K562 (cell line): ENCODE measurements at regions not wholly inside any gene's neighbourhood (a gene's known extent, or its start where the extent isn't known, plus 50 kb on each side); places are given as distances from the start of the nearest gene placed in this dataset.

Experiments
- BRF1 ChIP-seq: IDR thresholded peaks from 3 replicates; pipeline ENCODE4 v1.6.1; 2011; ENCODE audit warnings: borderline replicate concordance, mild to moderate bottlenecking; ENCODE audit not compliant: insufficient read length; ENCODE audit errors: extremely low read depth
- ELF4 ChIP-seq: fragments of 450-650 bp; formaldehyde crosslinking; IDR thresholded peaks from 2 replicates; pipeline ENCODE4 v1.4.0; 2022; ENCODE audit warnings: missing genetic modification characterization
- PRDM10 ChIP-seq: fragments of 450-650 bp; IDR thresholded peaks from 2 replicates; pipeline ENCODE4 v1.6.1; 2018; ENCODE audit not compliant: partially characterized antibody
- USF1 ChIP-seq: sonication (generic); formaldehyde crosslinking; IDR thresholded peaks from 2 replicates; pipeline ENCODE4 v1.9.0; 2022; ENCODE audit warnings: mild to moderate bottlenecking, missing genetic modification reagents

- no peak for TF ChIP-seq USF1
- TF ChIP-seq ELF4 (CRISPR knock-in tag), result no peak
- no peak for TF ChIP-seq BRF1
- no peak for TF ChIP-seq PRDM10
Measured at GRCh38 chr7:153331427-153331826, 571.9 kb downstream of the ACTR3B start.
